IMR-90 (cell line): ENCODE measurements at regions not wholly inside any gene's neighbourhood (a gene's known extent, or its start where the extent isn't known, plus 50 kb on each side); places are given as distances from the start of the nearest gene placed in this dataset.
A peak's percentile ranks its signal among the peaks of the same experiment; 100 is the strongest.

ENCODE experiments used
- ATAC-seq: fragments of 200-7000 bp; cut with Tn5 transposase; 2 replicates; pipeline ENCODE4 v1.9.1; 2020; ENCODE audit warnings: low read depth, mild to moderate bottlenecking, moderate library complexity
- BruUV-seq: library from RNA; stranded (reverse); fragments of 400-500 nt; replicated peaks from 2 replicates; lab custom pipeline; 2021; lab: Mats Ljungman, UMichigan
- CTCF ChIA-PET: fragments of 300-600 bp; formaldehyde crosslinking; extraction: SDS; loops from one replicate; lab custom pipeline; 2021; ENCODE audit warnings: antibody characterized with exemption; lab: Yijun Ruan, JAX
- POLR2A ChIA-PET: fragments of 300-600 bp; sonication (Branson Sonifier 250); formaldehyde crosslinking; loops from one replicate; lab custom pipeline; 2022; ENCODE audit warnings: antibody characterized with exemption; ENCODE audit not compliant: unreplicated experiment; lab: Charles Lee
- DNase-seq: peaks from one replicate; pipeline ENCODE4 v3.0.0; 2013
- H2AFZ ChIP-seq: replicated peaks from 2 replicates; pipeline ENCODE3; 2013; ENCODE audit warnings: low read length, mild to moderate bottlenecking; ENCODE audit not compliant: poor library complexity
- H2AK5ac ChIP-seq: 2 replicates; pipeline ENCODE4 v1.6.1; 2013; ENCODE audit warnings: low read depth, low read length, inconsistent platforms
- H2AK9ac ChIP-seq: replicated peaks from 2 replicates; pipeline ENCODE3; 2013; ENCODE audit warnings: mild to moderate bottlenecking, low read depth, low read length, moderate library complexity; ENCODE audit not compliant: poor library complexity
- H2BK120ac ChIP-seq: 2 replicates; pipeline ENCODE4 v1.6.1; 2013; ENCODE audit warnings: low read depth, low read length, inconsistent platforms
- H2BK15ac ChIP-seq: 3 replicates; pipeline ENCODE4 v1.6.1; 2013; ENCODE audit warnings: low read depth, low read length, inconsistent platforms
- H2BK20ac ChIP-seq: 2 replicates; pipeline ENCODE4 v1.6.1; 2013; ENCODE audit warnings: low read depth, mild to moderate bottlenecking, inconsistent platforms, low read length, moderate library complexity
- H2BK5ac ChIP-seq: 2 replicates; pipeline ENCODE4 v1.6.1; 2013; ENCODE audit warnings: mild to moderate bottlenecking, low read depth, low read length, inconsistent platforms; ENCODE audit not compliant: poor library complexity, severe bottlenecking
- H3K14ac ChIP-seq: replicated peaks from 2 replicates; pipeline ENCODE4 v1.6.1; 2013; ENCODE audit warnings: low read depth, low read length, inconsistent platforms
- H3K18ac ChIP-seq: 2 replicates; pipeline ENCODE4 v1.6.1; 2013; ENCODE audit warnings: low read depth, low read length, control low read depth
- H3K23ac ChIP-seq: 2 replicates; pipeline ENCODE4 v1.6.1; 2013; ENCODE audit warnings: low read depth, low read length, inconsistent platforms
- H3K27ac ChIP-seq: 2 replicates; pipeline ENCODE4 v1.5.1; 2013; ENCODE audit warnings: mild to moderate bottlenecking, control low read depth, low read length; ENCODE audit not compliant: insufficient read depth
- H3K27me3 ChIP-seq: 2 replicates; pipeline ENCODE4 v1.6.1; 2013; ENCODE audit warnings: low read length; ENCODE audit not compliant: control insufficient read depth, insufficient read depth
- H3K36me3 ChIP-seq: 2 replicates; pipeline ENCODE4 v1.6.1; 2013; ENCODE audit warnings: low read length, mixed read lengths; ENCODE audit not compliant: control insufficient read depth, insufficient read depth
- H3K4ac ChIP-seq: 2 replicates; pipeline ENCODE4 v1.6.1; 2013; ENCODE audit warnings: low read depth, low read length, inconsistent platforms
- H3K4me1 ChIP-seq: 2 replicates; pipeline ENCODE4 v1.6.1; 2013; ENCODE audit warnings: low read length, mixed read lengths; ENCODE audit not compliant: control insufficient read depth, insufficient read depth
- H3K4me2 ChIP-seq: 2 replicates; pipeline ENCODE4 v1.6.1; 2013; ENCODE audit warnings: low read depth, mild to moderate bottlenecking, control low read depth, low read length, moderate library complexity
- H3K4me3 ChIP-seq: 2 replicates; pipeline ENCODE4 v1.5.1; 2013; ENCODE audit warnings: low read depth, mild to moderate bottlenecking, control low read depth, low read length, moderate library complexity; ENCODE audit not compliant: insufficient read depth
- H3K56ac ChIP-seq: 2 replicates; pipeline ENCODE4 v1.6.1; 2013; ENCODE audit warnings: low read length, inconsistent platforms; ENCODE audit not compliant: insufficient read depth; ENCODE audit errors: extremely low read depth
- H3K79me1 ChIP-seq, 2 experiments: 2 replicates each; pipeline ENCODE4 v1.6.1; 2013; ENCODE audit warnings: low read length in 2 of 2, inconsistent platforms in 1 of 2, low read depth in 1 of 2
- H3K9ac ChIP-seq: 2 replicates; pipeline ENCODE4 v1.6.1; 2013; ENCODE audit warnings: low read depth, low read length, control low read depth
- H3K9me1 ChIP-seq: 2 replicates; pipeline ENCODE4 v1.6.1; 2013; ENCODE audit warnings: low read length, inconsistent platforms; ENCODE audit not compliant: insufficient read depth
- H3K9me3 ChIP-seq: 2 replicates; pipeline ENCODE4 v1.6.1; 2013; ENCODE audit warnings: low read length; ENCODE audit not compliant: control insufficient read depth, insufficient read depth
- H4K20me1 ChIP-seq: 2 replicates; pipeline ENCODE4 v1.6.1; 2013; ENCODE audit warnings: low read length, inconsistent platforms; ENCODE audit not compliant: insufficient read depth
- H4K5ac ChIP-seq: 2 replicates; pipeline ENCODE4 v1.6.1; 2013; ENCODE audit warnings: mild to moderate bottlenecking, low read depth, low read length, control low read depth
- H4K8ac ChIP-seq, 2 experiments: 2 replicates each; pipeline ENCODE4 v1.6.1; 2013; ENCODE audit warnings: low read depth in 2 of 2, low read length in 2 of 2, control low read depth in 1 of 2, inconsistent platforms in 1 of 2
- H4K91ac ChIP-seq: 2 replicates; pipeline ENCODE4 v1.6.1; 2013; ENCODE audit warnings: low read depth, low read length, inconsistent platforms; ENCODE audit not compliant: insufficient read depth
- BHLHE40 ChIP-seq: fragments of 150-350 bp; IDR thresholded peaks from 2 replicates; pipeline ENCODE4 v1.6.1; 2016; ENCODE audit warnings: mild to moderate bottlenecking, low read depth, low read length
- RAD21 ChIP-seq: IDR thresholded peaks from 2 replicates; pipeline ENCODE4 v1.6.1; 2012; ENCODE audit warnings: low read length, improper control_type of control experiment
- WGBS, 2 experiments: methylation state at CpG; one replicate each; pipeline versions ENCODE4 v1.1.5 to v1.1.7; 2013; ENCODE audit warnings: missing lambda C conversion rate in 2 of 2; ENCODE audit not compliant: insufficient read length in 1 of 2; ENCODE audit errors: extremely low coverage in 2 of 2; 5-methylcytosine and 5-hydroxymethylcytosine counted together
- dilution Hi-C: fragments of 300-500 bp; cut with HindIII; formaldehyde crosslinking; loops from one replicate; pipeline ENCODE4 v1.14.3; 2018; ENCODE audit warnings: low sequenced_read_pairs; ENCODE audit not compliant: unreplicated experiment
- in situ Hi-C: fragments of 300-500 bp; cut with MboI; formaldehyde crosslinking; loops from 3 replicates; pipeline ENCODE4 v1.14.3; 2019; ENCODE audit warnings: low sequenced_read_pairs, inconsistent platforms, mixed read lengths
- intact Hi-C: fragments of 100-400 bp; cut with micrococcal nuclease; formaldehyde crosslinking; loops from 2 replicates; pipeline ENCODE4 v1.10.0; 2022

- Histone ChIP-seq H3K4me1 (peaks cover 22% of the 10 kb centered on the region), H2BK20ac (peak overlapping the region; percentile 97), H2AK9ac (peak overlapping the region; percentile 18), H4K20me1 (no peaks in the 10 kb centered on the region), H2AK5ac (peak overlapping the region; percentile 95), H2BK15ac (peak overlapping the region; percentile 86), H3K9me3 (no peaks in the 10 kb centered on the region), H3K14ac (peak overlapping the region; percentile 90), H4K5ac (peak overlapping the region; percentile 65), H3K27ac (peak overlapping the region; percentile 67), H2AFZ (peak overlapping the region; percentile 82), H3K56ac (peak overlapping the region; percentile 52), H3K4ac (peak overlapping the region; percentile 94), H3K23ac (peak overlapping the region; percentile 69), H3K18ac (peak overlapping the region; percentile 99), H2BK120ac (peak overlapping the region; percentile 97), H2BK5ac (peak overlapping the region; percentile 91), H3K9ac (peak overlapping the region; percentile 50; the same call in 1 of the 2 replicates), H3K4me3 (no peak overlapping the region), H4K8ac (peak overlapping the region; percentile 72 to 92), H3K79me1 (peaks cover 0 to 33% of the 10 kb centered on the region in 2 experiments; a peak in 3 of 4 replicates), H3K36me3 (no peaks in the 10 kb centered on the region), H3K27me3 (no peaks in the 10 kb centered on the region), H3K4me2 (peak overlapping the region; percentile 29; the same call in 1 of the 2 replicates), H3K9me1 (peaks cover 19% of the 10 kb centered on the region), H4K91ac (peak overlapping the region; percentile 94)
- ChIA-PET POLR2A (no interaction called here), CTCF (no interaction called here)
- dilution Hi-C loops: no loop called here
- peak; percentile 45; the same call in 1 of the 2 replicates for ATAC-seq
- WGBS, 2 experiments: 40% methylated on average over 1 of the region's 7 CpGs; no CpG with 5 or more reads in 1 of the 2 experiments
- in situ Hi-C loops: no loop called here
- intact Hi-C loops: loop anchor here (5.0 kb wide), 1 partner anchor 200 kb away; no protein-coding TSS in a partner anchor
- BruUV-seq: no TSS peak
- TF ChIP-seq RAD21 (no peak), BHLHE40 (0 out of 2 replicates have a peak, but pooled peaks have one; percentile 30)
- DNase-seq: peak; percentile 54
These were observed 126.7 kb upstream of the PRICKLE2 start for GRCh38 chr3:64351713-64352638.
